Psoas muscle (tissue), 7 donors: ENCODE measurements at regions not wholly inside any gene's neighbourhood (a gene's known extent, or its start where the extent isn't known, plus 50 kb on each side); places are given as distances from the start of the nearest gene placed in this dataset.

Experiments
- ATAC-seq, 4 donors: fragments of 200-7000 bp; cut with Tn5 transposase; one replicate each; pipeline ENCODE4 v1.9.1; 2020; ENCODE audit warnings: moderate library complexity in 3 of 4, mild to moderate bottlenecking in 2 of 4
- DNase-seq, 2 donors: peaks; one replicate each; pipeline ENCODE4 v3.0.0-alpha.2; 2020
- H3K27ac ChIP-seq: fragments of 200-600 bp; one replicate; pipeline ENCODE4 v1.8.0; 2022
- H3K27me3 ChIP-seq, 3 donors: fragments of 200-600 bp in 1 of 3; one replicate each; pipeline versions ENCODE4 v1.6.1 to v1.8.0; 2013 to 2022; ENCODE audit warnings: low read length in 2 of 3, mild to moderate bottlenecking in 2 of 3, moderate library complexity in 1 of 3; ENCODE audit not compliant: insufficient read depth in 3 of 3
- H3K36me3 ChIP-seq, 2 donors: fragments of 200-600 bp in 1 of 2; one replicate each; pipeline versions ENCODE4 v1.6.1 to v1.8.0; 2013 to 2022; ENCODE audit warnings: low read depth in 1 of 2, mild to moderate bottlenecking in 1 of 2, moderate library complexity in 1 of 2; ENCODE audit not compliant: insufficient read depth in 1 of 2
- H3K4me1 ChIP-seq: fragments of 200-600 bp; one replicate; pipeline ENCODE4 v1.8.0; 2022
- H3K4me3 ChIP-seq: fragments of 200-600 bp; one replicate; pipeline ENCODE4 v1.8.0; 2022; ENCODE audit warnings: mild to moderate bottlenecking
- H3K9me3 ChIP-seq: fragments of 200-600 bp; one replicate; pipeline ENCODE4 v1.8.0; 2022
- CTCF ChIP-seq: fragments of 200-600 bp; IDR thresholded peaks from one replicate; pipeline ENCODE4 v1.8.0; 2022; ENCODE audit warnings: antibody characterized with exemption
- WGBS, 3 donors: extraction: QIAGEN DNeasy Blood & Tissue Kit; methylation state at CpG; one replicate each; pipeline versions ENCODE4 v1.1.6 to v1.1.7; 2013; 5-methylcytosine and 5-hydroxymethylcytosine counted together
- intact Hi-C, 2 donors: fragments of 100-400 bp; cut with DNase I; formaldehyde crosslinking; loops; one replicate each; pipeline versions ENCODE4 v1.11.0 to v1.14.2; 2022
- donor health status: healthy with polysubstance abuse.
- donor health status: DM: no; HTN: no; CAD: no; lungs with moderate emphysema.
- donor health status: Bipolar disorder and iron deficiency.
- donor health status: healthy.
- donor health status: DM: yes; HTN: yes; CAD: no.
- donor health status: DM: no; HTN: no; CAD: no.
- donor health status: DM: yes; HTN: yes; CAD: no.

GRCh38 chr2:15807418-15808203 is 132.7 kb upstream of the MYCN start:
- TF ChIP-seq CTCF, result no peak
- WGBS, 3 donors, result 86 to 92% (median 90%) methylated on average over 17 to 18 of the region's 18 CpGs
- DNase-seq (no peak), ATAC-seq (no peak)
- no peak overlapping the region for H3K27ac ChIP-seq
- no peak overlapping the region for H3K4me3 ChIP-seq
- intact Hi-C loops, result no loop called here
- H3K27me3 ChIP-seq, result no peaks in the 10 kb centered on the region
- H3K36me3 ChIP-seq, result no peaks in the 10 kb centered on the region
- H3K4me1 ChIP-seq, result no peaks in the 10 kb centered on the region
- H3K9me3 ChIP-seq, result no peaks in the 10 kb centered on the region

DNA sequence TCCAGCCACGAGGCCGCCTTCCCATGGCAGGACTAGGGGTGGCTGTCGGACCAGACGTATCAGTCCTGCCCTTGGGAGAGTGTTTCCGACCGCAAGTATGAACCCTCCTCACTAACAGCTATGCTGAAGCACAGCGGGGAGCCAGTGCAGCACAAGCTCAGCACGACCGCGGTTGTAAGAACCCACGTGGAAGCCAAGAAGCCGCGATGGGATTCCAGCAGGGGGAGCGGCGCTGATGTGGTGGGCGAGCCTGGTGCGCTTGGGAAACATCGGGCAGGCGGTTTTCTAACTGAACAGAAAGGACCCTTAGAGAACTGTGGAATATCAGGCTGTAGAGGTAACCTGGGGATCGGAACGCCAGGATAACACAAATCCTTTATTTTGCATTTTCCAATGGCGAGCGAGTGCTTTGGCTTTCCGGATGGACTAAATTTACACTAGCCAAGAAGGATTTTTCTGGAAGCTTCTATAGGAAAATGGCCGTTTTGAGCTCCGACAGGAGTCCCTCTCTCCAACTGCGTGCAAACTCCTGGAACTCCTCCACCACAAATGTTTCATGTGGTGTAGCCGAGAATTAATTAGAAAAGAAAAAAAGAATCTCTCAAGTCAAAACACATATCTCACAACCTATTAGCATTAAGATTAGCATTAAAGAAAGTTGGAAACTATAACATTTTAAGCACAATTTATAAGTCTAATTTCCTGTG is 132.0 kb upstream of the MYCN start:
- no peaks in the 10 kb centered on the region for H3K36me3 ChIP-seq
- H3K4me3 ChIP-seq, result no peak overlapping the region
- no peak overlapping the region for H3K27ac ChIP-seq
- no peak for DNase-seq
- ATAC-seq, result no peak
- H3K9me3 ChIP-seq, result no peaks in the 10 kb centered on the region
- no peaks in the 10 kb centered on the region for H3K27me3 ChIP-seq
- 82 to 84% (median 83%) methylated on average over 27 to 28 of the region's 28 CpGs for whole genome bisulfite sequencing, 3 donors
- intact Hi-C loops, result no loop called here
- TF ChIP-seq CTCF, result no peak
- H3K4me1 ChIP-seq, result no peaks in the 10 kb centered on the region

DNA sequence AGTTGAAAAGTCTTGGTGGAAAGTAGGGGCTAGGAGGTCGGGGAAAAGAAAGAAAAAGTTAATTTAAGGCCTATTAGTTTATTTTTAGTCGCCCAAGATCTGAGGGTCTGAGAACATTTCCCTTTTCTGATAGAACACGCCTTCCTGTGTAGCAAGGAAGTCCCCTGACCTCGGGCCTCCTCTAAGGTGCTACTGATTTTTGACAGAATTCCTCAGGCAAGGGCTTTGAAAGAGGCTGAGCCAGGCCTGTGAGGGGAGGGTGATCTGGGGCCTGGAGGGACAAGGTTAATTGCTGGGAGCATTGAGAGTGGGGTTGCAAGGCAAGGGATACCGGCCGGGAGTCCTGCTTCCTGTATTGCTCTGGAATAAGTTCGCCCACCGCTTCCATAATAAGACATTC is 131.4 kb upstream of the MYCN start:
- TF ChIP-seq CTCF, result no peak
- ATAC-seq, result no peak
- DNase-seq, result no peak
- intact Hi-C loops, result no loop called here
- no peak overlapping the region for H3K4me3 ChIP-seq
- 76 to 80% (median 78%) methylated on average over 8 of the region's 8 CpGs for WGBS, 3 donors
- H3K4me1 ChIP-seq, result no peaks in the 10 kb centered on the region
- no peaks in the 10 kb centered on the region for H3K9me3 ChIP-seq
- H3K27ac ChIP-seq, result no peak overlapping the region
- no peaks in the 10 kb centered on the region for H3K27me3 ChIP-seq
- no peaks in the 10 kb centered on the region for H3K36me3 ChIP-seq

- Histone ChIP-seq H3K36me3 (no peaks in the 10 kb centered on the region), H3K27me3 (no peaks in the 10 kb centered on the region), H3K4me1 (no peaks in the 10 kb centered on the region), H3K27ac (no peak overlapping the region), H3K9me3 (no peaks in the 10 kb centered on the region), H3K4me3 (no peak overlapping the region)
- no peak for ATAC-seq
- 71 to 85% (median 79%) methylated on average over 11 of the region's 11 CpGs for WGBS, 3 donors
- no peak for TF ChIP-seq CTCF
- intact Hi-C loops, result no loop called here
- no peak for DNase-seq
Measured at GRCh38 chr2:15809404-15809803, 130.9 kb upstream of the MYCN start.
